Natural killer cell (primary cell): ENCODE measurements at regions not wholly inside any gene's neighbourhood (a gene's known extent, or its start where the extent isn't known, plus 50 kb on each side); places are given as distances from the start of the nearest gene placed in this dataset.

Source experiments
- ATAC-seq, 3 donors: fragments of 150-1000 bp in 2 of 3; fragments of 200-7000 bp in 1 of 3; cut with Tn5 transposase; 1 replicate in 1 of 3; 2 replicates in 2 of 3; pipeline ENCODE4 v1.10.0; 2021; ENCODE audit warnings: mild to moderate bottlenecking in 2 of 3, moderate library complexity in 2 of 3
- DNase-seq, 2 donors: peaks; one replicate each; pipeline versions ENCODE4 v3.0.0 to v3.0.0-alpha.2; 2013 to 2021; ENCODE audit warnings: mixed read lengths in 1 of 2
- H3K27ac ChIP-seq: one replicate; pipeline ENCODE4 v1.5.1; 2013; ENCODE audit warnings: mild to moderate bottlenecking, low read length
- H3K27me3 ChIP-seq: one replicate; pipeline ENCODE4 v1.6.1; 2013; ENCODE audit warnings: low read length; ENCODE audit not compliant: control insufficient read depth, insufficient read depth
- H3K36me3 ChIP-seq: one replicate; pipeline ENCODE4 v1.6.1; 2013; ENCODE audit warnings: low read length; ENCODE audit not compliant: control insufficient read depth, insufficient read depth
- H3K4me1 ChIP-seq: one replicate; pipeline ENCODE4 v1.6.1; 2013; ENCODE audit warnings: low read length; ENCODE audit not compliant: control insufficient read depth, insufficient read depth
- H3K4me3 ChIP-seq: one replicate; pipeline ENCODE4 v1.5.1; 2013; ENCODE audit warnings: low read length
- H3K9me3 ChIP-seq: one replicate; pipeline ENCODE4 v1.6.1; 2013; ENCODE audit warnings: low read length; ENCODE audit not compliant: control insufficient read depth, insufficient read depth
- H3K27ac Mint-ChIP-seq, 2 donors: one replicate each; pipeline ENCODE4 v1.8.0; 2022; ENCODE audit warnings: mild to moderate bottlenecking in 2 of 2, mixed read lengths in 2 of 2, moderate library complexity in 1 of 2
- H3K27me3 Mint-ChIP-seq, 2 donors: one replicate each; pipeline ENCODE4 v1.8.0; 2022; ENCODE audit warnings: low read depth in 2 of 2, mixed read lengths in 2 of 2
- H3K36me3 Mint-ChIP-seq: one replicate; pipeline ENCODE4 v1.8.0; 2022; ENCODE audit warnings: mixed read lengths
- H3K4me1 Mint-ChIP-seq, 2 donors: one replicate each; pipeline ENCODE4 v1.8.0; 2022; ENCODE audit warnings: mixed read lengths in 2 of 2
- H3K4me3 Mint-ChIP-seq: one replicate; pipeline ENCODE4 v1.8.0; 2022; ENCODE audit warnings: mild to moderate bottlenecking, moderate library complexity, mixed read lengths
- H3K9me3 Mint-ChIP-seq, 2 donors: one replicate each; pipeline ENCODE4 v1.8.0; 2022; ENCODE audit warnings: mixed read lengths in 2 of 2
- WGBS: methylation state at CpG from one replicate; pipeline ENCODE4 v1.1.7; 2013; ENCODE audit warnings: missing lambda C conversion rate; ENCODE audit not compliant: insufficient coverage; 5-methylcytosine and 5-hydroxymethylcytosine counted together
- intact Hi-C: fragments of 100-400 bp; cut with micrococcal nuclease; formaldehyde crosslinking; loops from one replicate; pipeline ENCODE4 v1.14.2; 2022
- TF ChIP-seq, protein P1 (sequence below): fragments of 200-600 bp; IDR thresholded peaks from one replicate; pipeline ENCODE4 v1.8.0; 2022; ENCODE audit warnings: antibody characterized with exemption

DNA sequence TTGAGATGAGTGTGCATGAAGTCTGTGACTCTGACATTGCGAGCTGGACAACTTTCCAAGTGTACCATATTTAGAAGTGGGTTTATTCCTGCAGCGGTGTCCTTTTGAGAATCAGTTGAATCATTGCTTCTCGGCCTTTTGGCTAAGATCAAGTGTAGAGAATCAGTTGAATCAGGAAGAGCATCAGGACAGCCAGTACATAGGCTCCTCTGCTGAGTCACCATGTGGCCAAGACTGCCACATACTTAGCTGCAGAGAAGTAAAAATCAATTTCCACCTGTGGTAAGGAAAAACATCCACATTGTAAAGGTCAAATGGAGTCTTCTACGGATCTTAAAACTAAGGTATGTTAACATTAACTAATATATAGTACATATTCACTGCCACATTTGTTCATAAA is 428.4 kb upstream of the MARCKS start:
- Histone ChIP-seq H3K4me1 (no peaks in the 10 kb centered on the region), H3K4me3 (no peak overlapping the region), H3K27ac (no peak overlapping the region), H3K9me3 (no peaks in the 10 kb centered on the region), H3K27me3 (no peaks in the 10 kb centered on the region), H3K36me3 (no peaks in the 10 kb centered on the region)
- TF ChIP-seq, protein P1, sequence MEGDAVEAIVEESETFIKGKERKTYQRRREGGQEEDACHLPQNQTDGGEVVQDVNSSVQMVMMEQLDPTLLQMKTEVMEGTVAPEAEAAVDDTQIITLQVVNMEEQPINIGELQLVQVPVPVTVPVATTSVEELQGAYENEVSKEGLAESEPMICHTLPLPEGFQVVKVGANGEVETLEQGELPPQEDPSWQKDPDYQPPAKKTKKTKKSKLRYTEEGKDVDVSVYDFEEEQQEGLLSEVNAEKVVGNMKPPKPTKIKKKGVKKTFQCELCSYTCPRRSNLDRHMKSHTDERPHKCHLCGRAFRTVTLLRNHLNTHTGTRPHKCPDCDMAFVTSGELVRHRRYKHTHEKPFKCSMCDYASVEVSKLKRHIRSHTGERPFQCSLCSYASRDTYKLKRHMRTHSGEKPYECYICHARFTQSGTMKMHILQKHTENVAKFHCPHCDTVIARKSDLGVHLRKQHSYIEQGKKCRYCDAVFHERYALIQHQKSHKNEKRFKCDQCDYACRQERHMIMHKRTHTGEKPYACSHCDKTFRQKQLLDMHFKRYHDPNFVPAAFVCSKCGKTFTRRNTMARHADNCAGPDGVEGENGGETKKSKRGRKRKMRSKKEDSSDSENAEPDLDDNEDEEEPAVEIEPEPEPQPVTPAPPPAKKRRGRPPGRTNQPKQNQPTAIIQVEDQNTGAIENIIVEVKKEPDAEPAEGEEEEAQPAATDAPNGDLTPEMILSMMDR, result no peak
- Mint-ChIP-seq H3K4me3 (no peak overlapping the region), H3K27ac (no peak overlapping the region), H3K4me1 (no peaks in the 10 kb centered on the region), H3K36me3 (no peaks in the 10 kb centered on the region), H3K27me3 (no peaks in the 10 kb centered on the region), H3K9me3 (peaks cover 0 to 2% of the 10 kb centered on the region in 2 donors)
- no peak for ATAC-seq
- intact Hi-C loops, result no loop called here
- no peak for DNase-seq
- 58% methylated on average over 3 of the region's 4 CpGs for WGBS

DNA sequence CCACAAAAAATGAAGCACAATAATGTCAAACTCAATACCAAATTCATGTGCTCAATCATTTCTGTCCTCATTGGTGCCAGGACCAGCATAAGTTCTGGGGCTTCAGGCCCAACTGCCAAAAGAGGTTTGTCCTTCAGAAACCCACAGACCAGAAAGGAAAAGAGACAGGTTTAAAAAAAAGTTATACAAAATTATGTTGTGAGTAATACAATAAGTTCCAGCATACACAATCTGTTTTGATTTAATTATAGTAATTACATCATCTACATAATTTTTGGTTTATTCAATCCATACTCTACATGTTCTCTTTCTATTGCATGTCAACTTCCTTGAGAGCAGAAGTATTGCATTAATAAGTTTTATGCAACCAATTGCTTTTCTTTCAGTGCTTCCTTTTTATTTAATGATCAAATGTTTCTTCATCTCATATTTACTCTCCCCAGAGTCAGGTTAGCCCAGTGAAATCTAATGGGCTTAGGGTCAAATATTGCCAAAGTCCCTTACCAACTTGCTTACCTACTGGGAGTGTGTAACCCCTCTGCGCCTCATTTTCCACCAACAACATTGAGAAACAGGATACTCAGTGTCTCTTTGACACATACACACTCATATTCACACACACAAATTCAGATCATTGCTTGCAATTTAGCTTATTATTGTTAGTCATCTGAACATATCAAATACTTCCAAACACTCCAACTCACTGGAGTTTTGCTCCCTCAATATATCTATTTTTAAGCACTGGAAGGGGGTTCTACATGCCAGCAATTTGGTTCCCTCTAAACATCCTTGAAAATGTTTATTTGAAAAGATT is 424.4 kb upstream of the MARCKS start:
- H3K4me3 Mint-ChIP-seq, result no peak overlapping the region
- Histone ChIP-seq H3K9me3 (no peaks in the 10 kb centered on the region), H3K27me3 (no peaks in the 10 kb centered on the region), H3K4me3 (no peak overlapping the region), H3K36me3 (no peaks in the 10 kb centered on the region), H3K27ac (no peak overlapping the region), H3K4me1 (no peaks in the 10 kb centered on the region)
- no peaks in the 10 kb centered on the region for H3K4me1 Mint-ChIP-seq
- no peaks in the 10 kb centered on the region for H3K27me3 Mint-ChIP-seq
- DNase-seq (no peak), ATAC-seq (no peak)
- H3K27ac Mint-ChIP-seq, result no peak overlapping the region
- peaks cover 0 to 2% of the 10 kb centered on the region in 2 donors for H3K9me3 Mint-ChIP-seq
- intact Hi-C loops, result no loop called here
- H3K36me3 Mint-ChIP-seq, result no peaks in the 10 kb centered on the region
- WGBS, result 85% methylated on average over 1 of the region's 1 CpG
- TF ChIP-seq, protein P1, result no peak

DNA sequence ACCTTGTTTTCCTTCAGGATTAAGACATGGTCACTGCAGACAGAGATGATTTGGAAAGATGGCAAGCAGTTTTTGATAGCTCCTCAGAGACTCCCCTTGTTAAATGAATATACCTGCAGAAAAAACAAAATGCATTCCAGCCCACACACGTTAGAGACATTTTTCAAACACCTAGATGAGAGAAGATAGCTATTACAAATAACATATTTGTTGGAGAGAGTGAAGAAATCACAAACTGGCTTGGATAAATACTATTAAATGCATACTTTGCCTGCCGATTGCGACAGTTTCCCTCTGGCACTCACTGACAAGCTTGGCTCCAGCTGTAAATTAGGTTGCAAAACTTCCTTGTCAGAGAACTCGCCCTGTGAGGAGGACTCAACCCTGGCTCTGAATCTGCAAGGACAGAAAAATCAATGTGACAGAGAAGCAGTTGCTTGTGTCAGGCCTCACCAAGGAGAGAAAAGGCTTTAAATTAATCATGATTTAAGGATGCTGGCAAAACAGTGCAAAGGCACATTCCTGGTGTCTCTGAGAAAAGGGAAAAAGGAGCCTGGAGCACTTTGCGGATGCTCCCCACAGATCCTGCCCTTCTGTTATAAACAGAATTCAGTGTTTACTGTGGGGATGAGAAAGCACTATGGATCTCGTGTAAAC is 423.7 kb upstream of the MARCKS start:
- Histone ChIP-seq H3K4me1 (no peaks in the 10 kb centered on the region), H3K27me3 (no peaks in the 10 kb centered on the region), H3K27ac (no peak overlapping the region), H3K9me3 (no peaks in the 10 kb centered on the region), H3K36me3 (no peaks in the 10 kb centered on the region), H3K4me3 (no peak overlapping the region)
- WGBS, result 42% methylated on average over 4 of the region's 6 CpGs
- no peaks in the 10 kb centered on the region for H3K36me3 Mint-ChIP-seq
- H3K4me3 Mint-ChIP-seq, result no peak overlapping the region
- intact Hi-C loops, result no loop called here
- H3K27ac Mint-ChIP-seq, result no peak overlapping the region
- no peak for ATAC-seq
- no peaks in the 10 kb centered on the region for H3K27me3 Mint-ChIP-seq
- TF ChIP-seq, protein P1, result no peak
- no peaks in the 10 kb centered on the region for H3K4me1 Mint-ChIP-seq
- peaks cover 0 to 2% of the 10 kb centered on the region in 2 donors for H3K9me3 Mint-ChIP-seq
- DNase-seq, result no peak
